Colonic mucosa (tissue), 4 donors: ENCODE measurements at regions not wholly inside any gene's neighbourhood (a gene's known extent, or its start where the extent isn't known, plus 50 kb on each side); places are given as distances from the start of the nearest gene placed in this dataset.

Experiments
- DNase-seq: peaks from one replicate; pipeline ENCODE4 v3.0.0-alpha.2; 2020
- H3K27ac ChIP-seq: fragments of 200-600 bp; one replicate; pipeline ENCODE4 v1.8.0; 2021
- H3K27me3 ChIP-seq: fragments of 200-600 bp; one replicate; pipeline ENCODE4 v1.8.0; 2021
- H3K36me3 ChIP-seq: fragments of 200-600 bp; one replicate; pipeline ENCODE4 v1.8.0; 2021
- H3K4me1 ChIP-seq: fragments of 200-600 bp; one replicate; pipeline ENCODE4 v1.8.0; 2021; ENCODE audit warnings: mild to moderate bottlenecking
- H3K4me3 ChIP-seq: fragments of 200-600 bp; one replicate; pipeline ENCODE4 v1.8.0; 2021
- H3K9ac ChIP-seq, 2 donors: one replicate each; pipeline ENCODE4 v1.7.0; 2013; ENCODE audit warnings: control low read depth in 2 of 2, low read depth in 2 of 2, low read length in 2 of 2
- H3K9me3 ChIP-seq: fragments of 200-600 bp; one replicate; pipeline ENCODE4 v1.8.0; 2021
- CTCF ChIP-seq: fragments of 200-600 bp; IDR thresholded peaks from one replicate; pipeline ENCODE4 v1.8.0; 2022; ENCODE audit warnings: antibody characterized with exemption, mild to moderate bottlenecking
- intact Hi-C: fragments of 100-400 bp; cut with DNase I; formaldehyde crosslinking; loops from one replicate; pipeline ENCODE4 v1.14.1; 2022
- donor health status: healthy.
- donor health status: DM: no; HTN: no; CAD: no.
- donor health status: DM: no; HTN: no; CAD: no.

DNA sequence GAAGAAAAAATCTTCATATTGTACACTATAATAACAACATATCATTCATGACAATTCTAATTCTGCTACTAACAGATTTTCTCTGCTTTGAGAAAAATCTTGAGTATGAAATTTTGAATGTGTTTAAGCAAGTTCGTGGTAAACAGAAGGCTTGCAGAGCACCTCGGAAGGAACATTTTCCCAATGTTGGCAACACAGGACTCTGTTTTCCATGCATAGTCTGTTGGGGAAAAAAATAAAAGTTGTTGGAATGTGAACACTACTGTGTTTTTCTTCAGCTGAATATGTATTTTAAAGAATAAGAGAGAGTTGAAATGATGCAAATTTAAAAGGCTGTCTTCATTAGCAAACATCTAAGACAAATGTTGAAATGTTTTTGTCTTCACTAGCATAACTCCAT lies 54.7 kb upstream of the ANXA10 start:
- H3K36me3 ChIP-seq, result no peaks in the 10 kb centered on the region
- H3K4me1 ChIP-seq, result no peaks in the 10 kb centered on the region
- DNase-seq, result no peak
- intact Hi-C loops, result no loop called here
- no peak overlapping the region for H3K4me3 ChIP-seq
- no peak overlapping the region for H3K27ac ChIP-seq
- no peak for TF ChIP-seq CTCF
- H3K9ac ChIP-seq, result no peak overlapping the region
- no peaks in the 10 kb centered on the region for H3K9me3 ChIP-seq
- no peaks in the 10 kb centered on the region for H3K27me3 ChIP-seq

DNA sequence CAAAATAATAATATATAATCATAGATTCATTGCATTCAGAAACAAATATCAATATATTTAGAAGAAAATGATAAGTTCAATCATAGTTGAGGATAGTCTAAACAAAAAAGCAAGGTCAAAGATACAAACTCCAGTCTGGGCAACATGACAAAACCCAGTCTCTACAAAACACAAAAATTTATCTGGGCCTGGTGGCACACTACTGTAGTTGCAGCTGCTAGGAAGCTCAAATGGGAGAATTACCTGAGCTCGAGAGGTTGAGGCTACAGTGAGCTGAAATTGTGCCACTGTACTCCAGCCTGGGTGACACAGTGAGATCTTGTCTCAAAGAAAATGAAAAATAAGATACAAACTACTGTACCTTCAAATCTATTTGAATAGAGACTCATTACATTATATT lies 52.7 kb upstream of the ANXA10 start:
- intact Hi-C loops, result no loop called here
- no peak overlapping the region for H3K9ac ChIP-seq
- no peaks in the 10 kb centered on the region for H3K27me3 ChIP-seq
- no peak overlapping the region for H3K4me3 ChIP-seq
- H3K27ac ChIP-seq, result no peak overlapping the region
- no peaks in the 10 kb centered on the region for H3K4me1 ChIP-seq
- TF ChIP-seq CTCF, result no peak
- no peaks in the 10 kb centered on the region for H3K9me3 ChIP-seq
- H3K36me3 ChIP-seq, result no peaks in the 10 kb centered on the region
- DNase-seq, result no peak
